Aorta (tissue), 5 donors: ENCODE measurements at regions not wholly inside any gene's neighbourhood (a gene's known extent, or its start where the extent isn't known, plus 50 kb on each side); places are given as distances from the start of the nearest gene placed in this dataset.
"Not testable (repeated sequence)": the region's sequence is repeated elsewhere in the genome, so short reads cannot be mapped to it uniquely, and the experiment has no call there.

Source experiments
- ATAC-seq: fragments of 200-7000 bp; cut with Tn5 transposase; one replicate; pipeline ENCODE4 v1.9.1; 2022; ENCODE audit warnings: moderate library complexity; ENCODE audit not compliant: low FRiP score
- DNase-seq, 2 donors: peaks; one replicate each; pipeline ENCODE4 v3.0.0-alpha.2; 2020
- H3K27ac ChIP-seq, 2 donors: one replicate each; pipeline ENCODE4 v1.5.1; 2013; ENCODE audit warnings: low read length in 2 of 2, mild to moderate bottlenecking in 2 of 2, moderate library complexity in 2 of 2, control low read depth in 1 of 2, inconsistent platforms in 1 of 2, low read depth in 1 of 2
- H3K27me3 ChIP-seq, 2 donors: one replicate each; pipeline ENCODE4 v1.6.1; 2013; ENCODE audit warnings: control low read depth in 1 of 2, low read length in 1 of 2, mild to moderate bottlenecking in 1 of 2, moderate library complexity in 1 of 2; ENCODE audit not compliant: insufficient read depth in 2 of 2, control insufficient read depth in 1 of 2
- H3K36me3 ChIP-seq, 2 donors: one replicate each; pipeline ENCODE4 v1.6.1; 2013; ENCODE audit warnings: control low read depth in 1 of 2, low read length in 1 of 2, mild to moderate bottlenecking in 1 of 2; ENCODE audit not compliant: insufficient read depth in 2 of 2, control insufficient read depth in 1 of 2
- H3K4me1 ChIP-seq, 2 donors: one replicate each; pipeline ENCODE4 v1.6.1; 2013; ENCODE audit warnings: low read length in 2 of 2, control low read depth in 1 of 2, mild to moderate bottlenecking in 1 of 2, moderate library complexity in 1 of 2; ENCODE audit not compliant: insufficient read depth in 2 of 2, control insufficient read depth in 1 of 2
- H3K4me3 ChIP-seq, 2 donors: one replicate each; pipeline ENCODE4 v1.5.1; 2013; ENCODE audit warnings: low read length in 2 of 2, control low read depth in 1 of 2, mild to moderate bottlenecking in 1 of 2
- H3K9me3 ChIP-seq: one replicate; pipeline ENCODE4 v1.6.1; 2013; ENCODE audit warnings: mild to moderate bottlenecking, low read length; ENCODE audit not compliant: control insufficient read depth
- WGBS, 2 donors: extraction: QIAGEN DNeasy Blood & Tissue Kit; methylation state at CpG; one replicate each; pipeline ENCODE4 v1.1.7; 2013; 5-methylcytosine and 5-hydroxymethylcytosine counted together
- intact Hi-C, 2 donors: fragments of 100-400 bp; cut with DNase I; formaldehyde crosslinking; loops; one replicate each; pipeline versions ENCODE4 v1.14.2 to v1.15.0; 2022
- donor health status: healthy with polysubstance abuse.
- donor health status: Bipolar disorder and iron deficiency.
- donor health status: DM: no; HTN: no; CAD: no.
- donor health status: DM: no; HTN: no; CAD: no.
- donor health status: DM: yes; HTN: yes; CAD: no.

GRCh38 chr2:44061469-44061868, 65.7 kb upstream of the LRPPRC start:
- WGBS, 2 donors, result 89 to 92% methylated on average over 15 of the region's 15 CpGs
- no peak for ATAC-seq
- H3K27ac ChIP-seq, result no peak overlapping the region
- H3K4me1 ChIP-seq, result no peaks in the 10 kb centered on the region
- peaks cover 0 to 3% of the 10 kb centered on the region in 2 donors for H3K27me3 ChIP-seq
- no peak for DNase-seq
- intact Hi-C loops, result no loop called here
- H3K4me3 ChIP-seq, result no peak overlapping the region
- peaks cover 1% of the 10 kb centered on the region for H3K9me3 ChIP-seq
- H3K36me3 ChIP-seq, result no peaks in the 10 kb centered on the region

- Histone ChIP-seq H3K36me3 (no peaks in the 10 kb centered on the region), H3K27ac (no peak overlapping the region), H3K9me3 (peaks cover 1% of the 10 kb centered on the region), H3K4me1 (no peaks in the 10 kb centered on the region), H3K4me3 (no peak overlapping the region), H3K27me3 (peaks cover 0 to 3% of the 10 kb centered on the region in 2 donors)
- intact Hi-C loops, result no loop called here
- ATAC-seq, result no peak
- WGBS, 2 donors, result 74 to 79% methylated on average over 7 of the region's 7 CpGs
- DNase-seq, result no peak
Observed at GRCh38 chr2:44061876-44062275, 66.1 kb upstream of the LRPPRC start.

- H3K36me3 ChIP-seq, result no peaks in the 10 kb centered on the region
- 73 to 82% methylated on average over 4 of the region's 4 CpGs for WGBS, 2 donors
- no peak for ATAC-seq
- peaks cover 1% of the 10 kb centered on the region for H3K9me3 ChIP-seq
- no peak for DNase-seq
- no peak overlapping the region for H3K27ac ChIP-seq
- intact Hi-C loops, result no loop called here
- no peak overlapping the region for H3K4me3 ChIP-seq
- no peaks in the 10 kb centered on the region for H3K4me1 ChIP-seq
- peaks cover 0 to 3% of the 10 kb centered on the region in 2 donors for H3K27me3 ChIP-seq
Observed at GRCh38 chr2:44063033-44063432, 67.2 kb upstream of the LRPPRC start.

DNA sequence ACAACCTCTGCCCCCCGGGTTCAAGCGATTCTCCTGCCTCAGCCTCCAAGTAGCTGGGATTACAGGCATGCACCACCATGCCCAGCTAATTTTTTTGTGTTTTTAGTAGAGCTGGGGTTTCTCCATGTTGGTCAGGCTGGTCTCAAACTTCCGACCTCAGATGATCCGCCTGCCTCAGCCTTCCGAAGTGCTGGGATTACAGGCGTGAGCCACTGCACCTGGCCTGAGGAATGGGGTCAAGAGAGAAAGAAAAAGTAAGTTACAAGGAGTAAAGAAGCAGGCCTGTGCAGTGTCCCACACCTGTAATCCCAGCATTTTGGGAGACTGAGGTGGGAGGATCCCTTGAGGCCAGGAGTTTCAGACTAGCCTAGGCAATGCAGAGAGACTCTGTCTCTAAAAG, 68.5 kb upstream of the LRPPRC start:
- H3K4me3 ChIP-seq, H3K27me3 ChIP-seq, H3K27ac ChIP-seq, DNase-seq, ATAC-seq, H3K9me3 ChIP-seq, H3K36me3 ChIP-seq, H3K4me1 ChIP-seq, intact Hi-C loops: not testable (repeated sequence)
- 95 to 98% methylated on average over 6 of the region's 6 CpGs for WGBS, 2 donors

DNA sequence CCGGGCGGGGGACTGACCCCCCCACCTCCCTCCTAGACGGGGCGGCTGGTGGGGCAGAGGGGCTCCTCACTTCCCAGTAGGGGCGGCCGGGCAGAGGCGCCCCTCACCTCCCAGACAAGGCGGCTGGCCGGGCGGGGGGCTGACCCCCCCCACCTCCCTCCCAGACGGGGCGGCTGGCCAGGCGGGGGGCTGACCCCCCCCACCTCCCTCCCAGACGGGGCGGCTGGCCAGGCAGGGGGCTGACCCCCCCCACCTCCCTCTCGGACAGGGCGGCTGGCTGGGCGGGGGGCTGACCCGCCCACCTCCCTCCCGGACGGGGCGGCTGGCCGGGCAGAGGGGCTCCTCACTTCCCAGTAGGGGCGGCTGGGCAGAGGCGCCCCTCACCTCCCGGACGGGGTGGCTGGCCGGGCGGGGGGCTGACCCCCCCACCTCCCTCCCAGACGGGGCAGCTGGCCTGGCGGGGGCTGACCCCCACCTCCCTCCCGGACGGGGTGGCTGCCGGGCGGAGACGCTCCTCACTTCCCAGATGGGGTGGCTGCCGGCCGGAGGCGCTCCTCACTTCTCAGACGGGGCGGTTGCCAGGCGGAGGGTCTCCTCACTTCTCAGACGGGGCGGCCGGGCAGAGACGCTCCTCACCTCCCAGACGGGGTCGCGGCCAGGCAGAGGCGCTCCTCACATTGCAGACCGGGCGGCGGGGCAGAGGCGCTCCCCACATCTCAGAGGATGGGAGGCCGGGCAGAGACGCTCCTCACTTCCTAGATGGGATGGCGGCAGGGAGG, 71.4 kb upstream of the LRPPRC start:
- DNase-seq, H3K27ac ChIP-seq, H3K27me3 ChIP-seq, H3K36me3 ChIP-seq, H3K9me3 ChIP-seq, intact Hi-C loops, H3K4me3 ChIP-seq, ATAC-seq, H3K4me1 ChIP-seq: not testable (repeated sequence)
- 96 to 98% methylated on average over 11 to 53 of the region's 57 CpGs for WGBS, 2 donors

DNA sequence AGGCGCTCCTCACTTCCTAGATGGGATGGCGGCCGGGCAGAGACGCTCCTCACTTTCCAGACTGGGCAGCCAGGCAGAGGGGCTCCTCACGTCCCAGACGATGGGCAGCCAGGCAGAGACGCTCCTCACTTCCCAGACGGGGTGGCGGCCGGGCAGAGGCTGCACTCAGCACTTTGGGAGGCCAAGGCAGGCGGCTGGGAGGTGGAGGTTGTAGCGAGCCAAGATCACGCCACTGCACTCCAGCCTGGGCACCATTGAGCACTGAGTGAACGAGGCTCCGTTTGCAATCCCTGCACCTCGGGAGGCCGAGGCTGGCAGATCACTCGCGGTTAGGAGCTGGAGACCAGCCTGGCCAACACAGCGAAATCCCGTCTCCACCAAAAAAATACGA, 72.0 kb upstream of the LRPPRC start:
- H3K27me3 ChIP-seq, intact Hi-C loops, DNase-seq, H3K4me3 ChIP-seq, H3K36me3 ChIP-seq, ATAC-seq, H3K27ac ChIP-seq, H3K9me3 ChIP-seq, H3K4me1 ChIP-seq: not testable (repeated sequence)
- 96% methylated on average over 12 to 22 of the region's 22 CpGs for WGBS, 2 donors

DNA sequence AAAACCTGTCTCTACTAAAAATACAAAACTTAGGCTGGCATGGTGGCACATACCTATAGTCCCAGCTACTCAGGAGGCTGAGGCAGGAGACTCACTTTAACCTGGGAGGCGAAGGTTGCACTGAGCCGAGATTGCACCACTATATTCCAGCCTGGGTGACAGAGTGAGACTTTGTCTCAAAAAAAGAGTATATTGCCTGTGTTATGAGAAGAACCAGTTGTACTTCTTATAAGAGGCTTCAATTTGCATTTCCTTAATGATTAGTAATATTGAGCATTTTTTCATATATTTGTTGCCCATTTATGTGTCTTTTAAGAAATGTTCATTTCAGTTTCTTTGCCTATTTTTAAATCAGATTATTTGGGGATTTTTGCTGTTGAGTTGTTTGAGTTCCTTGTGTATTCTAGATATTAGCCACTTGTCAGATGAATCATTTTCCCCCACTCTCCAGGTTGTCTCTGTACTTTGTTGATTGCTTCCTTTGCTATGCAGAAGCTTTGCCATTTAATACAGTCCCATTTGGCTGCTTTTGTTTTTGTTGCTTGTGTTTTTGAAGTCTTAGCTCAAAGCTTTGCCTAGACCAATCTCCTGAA, 75.8 kb upstream of the LRPPRC start:
- no peaks in the 10 kb centered on the region for H3K4me1 ChIP-seq
- H3K27ac ChIP-seq, result no peak overlapping the region
- H3K36me3 ChIP-seq, result no peaks in the 10 kb centered on the region
- no peaks in the 10 kb centered on the region for H3K9me3 ChIP-seq
- no peak for ATAC-seq
- H3K4me3 ChIP-seq, result no peak overlapping the region
- intact Hi-C loops, result no loop called here
- DNase-seq, result no peak
- WGBS, 2 donors, result 78 to 95% methylated on average over 2 of the region's 2 CpGs
- no peaks in the 10 kb centered on the region for H3K27me3 ChIP-seq

- ATAC-seq, H3K36me3 ChIP-seq, DNase-seq, H3K27me3 ChIP-seq, H3K4me3 ChIP-seq, intact Hi-C loops, H3K9me3 ChIP-seq, H3K27ac ChIP-seq, H3K4me1 ChIP-seq: not testable (repeated sequence)
- WGBS, 2 donors, result 85 to 91% methylated on average over 3 of the region's 3 CpGs
Observed at GRCh38 chr2:44073667-44074066, 77.9 kb upstream of the LRPPRC start.

GRCh38 chr2:44074795-44075194, 79.0 kb upstream of the LRPPRC start:
- H3K4me3 ChIP-seq, H3K27ac ChIP-seq, H3K4me1 ChIP-seq, DNase-seq, H3K36me3 ChIP-seq, ATAC-seq, H3K27me3 ChIP-seq, intact Hi-C loops, H3K9me3 ChIP-seq: not testable (repeated sequence)
- 88 to 93% methylated on average over 10 of the region's 10 CpGs for WGBS, 2 donors
